ENCODE measurements at regions not wholly inside any gene's neighbourhood (a gene's known extent, or its start where the extent isn't known, plus 50 kb on each side); places are given as distances from the start of the nearest gene placed in this dataset.

GRCh38 chr13:21817878-21818277 is 147.0 kb downstream of the FGF9 start:
- no peak for TF ChIP-seq TAF1 (IDR thresholded peaks at IDR 0.05; ENCODE audit: borderline replicate concordance, insufficient read depth, low read length)
- no peak for TF ChIP-seq POLR2AphosphoS5 (IDR thresholded peaks at IDR 0.05; ENCODE audit: low read depth, low read length)
